Neutrophil (primary cell): ENCODE measurements at regions not wholly inside any gene's neighbourhood (a gene's known extent, or its start where the extent isn't known, plus 50 kb on each side); places are given as distances from the start of the nearest gene placed in this dataset.
"Not testable (repeated sequence)": the region's sequence is repeated elsewhere in the genome, so short reads cannot be mapped to it uniquely, and the experiment has no call there.

Experiments
- H3K27ac ChIP-seq: fragments of 200-600 bp; sonication (generic); 2 replicates; pipeline ENCODE4 v1.5.1; 2016; ENCODE audit warnings: mild to moderate bottlenecking, moderate library complexity
- H3K27me3 ChIP-seq: fragments of 200-600 bp; sonication (generic); 2 replicates; pipeline ENCODE4 v1.6.0; 2016; ENCODE audit warnings: mild to moderate bottlenecking
- H3K36me3 ChIP-seq: fragments of 200-600 bp; sonication (generic); 2 replicates; pipeline ENCODE4 v1.5.1; 2017
- H3K4me1 ChIP-seq, 2 experiments: fragments of 200-600 bp in 1 of 2; sonication (generic) in 1 of 2; 1 replicate in 1 of 2; 2 replicates in 1 of 2; pipeline versions ENCODE4 v1.5.1 to v1.6.1; 2013 to 2016; ENCODE audit warnings: low read depth in 1 of 2, low read length in 1 of 2, mild to moderate bottlenecking in 1 of 2, moderate library complexity in 1 of 2; ENCODE audit not compliant: control insufficient read depth in 1 of 2, insufficient read depth in 1 of 2
- H3K4me3 ChIP-seq, 2 experiments: fragments of 200-600 bp in 1 of 2; sonication (generic) in 1 of 2; 1 replicate in 1 of 2; 2 replicates in 1 of 2; pipeline ENCODE4 v1.5.1; 2013 to 2016; ENCODE audit warnings: low read depth in 1 of 2, low read length in 1 of 2, mild to moderate bottlenecking in 1 of 2, moderate library complexity in 1 of 2
- H3K9me3 ChIP-seq: fragments of 200-600 bp; sonication (generic); 2 replicates; pipeline ENCODE4 v1.5.1; 2016
- CTCF ChIP-seq: fragments of 200-600 bp; sonication (generic); IDR thresholded peaks from 2 replicates; pipeline ENCODE4 v1.5.1; 2016; ENCODE audit warnings: antibody characterized with exemption

GRCh38 chr15:35254062-35254461 is 169.0 kb upstream of the NANOGP8 start:
- H3K27ac ChIP-seq, result no peak overlapping the region
- no peak overlapping the region for H3K4me3 ChIP-seq
- H3K4me1 ChIP-seq, result no peaks in the 10 kb centered on the region
- H3K27me3 ChIP-seq, result no peaks in the 10 kb centered on the region
- no peak for TF ChIP-seq CTCF
- no peaks in the 10 kb centered on the region for H3K9me3 ChIP-seq
- H3K36me3 ChIP-seq, result no peaks in the 10 kb centered on the region

GRCh38 chr15:35252351-35252865 is 167.3 kb upstream of the NANOGP8 start:
- H3K4me3 ChIP-seq, result no peak overlapping the region
- no peaks in the 10 kb centered on the region for H3K9me3 ChIP-seq
- no peak overlapping the region for H3K27ac ChIP-seq
- no peaks in the 10 kb centered on the region for H3K36me3 ChIP-seq
- no peaks in the 10 kb centered on the region for H3K27me3 ChIP-seq
- TF ChIP-seq CTCF, result no peak
- H3K4me1 ChIP-seq, result no peaks in the 10 kb centered on the region

- no peak for TF ChIP-seq CTCF
- Histone ChIP-seq H3K36me3 (no peaks in the 10 kb centered on the region), H3K4me1 (no peaks in the 10 kb centered on the region), H3K27me3 (no peaks in the 10 kb centered on the region), H3K27ac (no peak overlapping the region), H3K4me3 (no peak overlapping the region), H3K9me3 (no peaks in the 10 kb centered on the region)
Measured at GRCh38 chr15:35247150-35247549, 162.1 kb upstream of the NANOGP8 start.

- TF ChIP-seq CTCF, result no peak
- H3K4me3 ChIP-seq, result no peak overlapping the region
- H3K4me1 ChIP-seq, result no peaks in the 10 kb centered on the region
- no peaks in the 10 kb centered on the region for H3K36me3 ChIP-seq
- H3K9me3 ChIP-seq, result no peaks in the 10 kb centered on the region
- H3K27ac ChIP-seq, result no peak overlapping the region
- no peaks in the 10 kb centered on the region for H3K27me3 ChIP-seq
Measured at GRCh38 chr15:35246451-35246850, 161.4 kb upstream of the NANOGP8 start.

GRCh38 chr15:35245681-35246080 is 160.6 kb upstream of the NANOGP8 start:
- H3K4me1 ChIP-seq, H3K36me3 ChIP-seq, H3K9me3 ChIP-seq, H3K27me3 ChIP-seq, H3K27ac ChIP-seq, H3K4me3 ChIP-seq: not testable (repeated sequence)

- Histone ChIP-seq H3K4me3 (no peak overlapping the region), H3K9me3 (no peaks in the 10 kb centered on the region), H3K4me1 (no peaks in the 10 kb centered on the region), H3K27me3 (no peaks in the 10 kb centered on the region), H3K27ac (no peak overlapping the region), H3K36me3 (no peaks in the 10 kb centered on the region)
- no peak for TF ChIP-seq CTCF
Measured at GRCh38 chr15:35244227-35244626, 159.1 kb upstream of the NANOGP8 start.
